Activated CD4-positive, alpha-beta T cell treated with anti-CD3 and anti-CD28 coated beads, Interleukin-2, amount 50 U/mL, for 4 hours (primary cell): ENCODE measurements at regions not wholly inside any gene's neighbourhood (a gene's known extent, or its start where the extent isn't known, plus 50 kb on each side); places are given as distances from the start of the nearest gene placed in this dataset.

ENCODE experiments used
- DNase-seq, 2 experiments: peaks; one replicate each; pipeline ENCODE4 v3.0.0-alpha.2; 2020

GRCh38 chr22:48872271-48873190 is 955.1 kb downstream of the BRD1 start:
- DNase-seq = no peak

GRCh38 chr22:48871176-48871840 is 956.4 kb downstream of the BRD1 start:
- DNase-seq = no peak

- DNase-seq = no peak
Observed at GRCh38 chr22:48870436-48870835, 957.2 kb downstream of the BRD1 start.

- no peak for DNase-seq
Observed at GRCh38 chr22:48869788-48870187, 957.9 kb downstream of the BRD1 start.

GRCh38 chr22:48869161-48869560 is 958.5 kb downstream of the BRD1 start:
- no peak for DNase-seq

- DNase-seq = no peak
Observed at GRCh38 chr22:48868554-48868953, 959.1 kb downstream of the BRD1 start.

GRCh38 chr22:48867891-48868290 is 959.8 kb downstream of the BRD1 start:
- DNase-seq = no peak

GRCh38 chr22:48866906-48867681 is 960.6 kb downstream of the BRD1 start:
- DNase-seq = no peak

GRCh38 chr22:48864748-48865147 is 962.9 kb downstream of the BRD1 start:
- DNase-seq = no peak

GRCh38 chr22:48863965-48864528 is 963.6 kb downstream of the BRD1 start:
- no peak for DNase-seq

GRCh38 chr22:48860557-48860956 is 967.1 kb downstream of the BRD1 start:
- DNase-seq = no peak

GRCh38 chr22:48858856-48859255 is 968.8 kb downstream of the BRD1 start:
- no peak for DNase-seq

GRCh38 chr22:48858121-48858520 is 969.6 kb downstream of the BRD1 start:
- no peak for DNase-seq

- no peak for DNase-seq
Observed at GRCh38 chr22:48857202-48857805, 970.4 kb downstream of the BRD1 start.

GRCh38 chr22:48856308-48856615 is 971.4 kb downstream of the BRD1 start:
- no peak for DNase-seq

- no peak for DNase-seq
Observed at GRCh38 chr22:48855593-48856307, 971.9 kb downstream of the BRD1 start.

- DNase-seq = no peak
Observed at GRCh38 chr22:48855013-48855412, 972.7 kb downstream of the BRD1 start.

GRCh38 chr22:48853627-48854240 is 973.9 kb downstream of the BRD1 start:
- no peak for DNase-seq

GRCh38 chr22:48851933-48852549 is 975.6 kb downstream of the BRD1 start:
- no peak for DNase-seq

GRCh38 chr22:48850658-48851287 is 976.9 kb downstream of the BRD1 start:
- DNase-seq = no peak
